ACHN (cell line): ENCODE measurements at regions not wholly inside any gene's neighbourhood (a gene's known extent, or its start where the extent isn't known, plus 50 kb on each side); places are given as distances from the start of the nearest gene placed in this dataset.
"Not testable (repeated sequence)": the region's sequence is repeated elsewhere in the genome, so short reads cannot be mapped to it uniquely, and the experiment has no call there.

Experiments used
- DNase-seq: peaks from one replicate; pipeline ENCODE4 v3.0.0-alpha.2; 2015
- in situ Hi-C: cut with HindIII; loops from 2 replicates; pipeline ENCODE4 v1.10.0; 2017; ENCODE audit warnings: low sequenced_read_pairs, low pct_ligation_motif_present, low pct_unique_long_range_greater_than_20kb

DNA sequence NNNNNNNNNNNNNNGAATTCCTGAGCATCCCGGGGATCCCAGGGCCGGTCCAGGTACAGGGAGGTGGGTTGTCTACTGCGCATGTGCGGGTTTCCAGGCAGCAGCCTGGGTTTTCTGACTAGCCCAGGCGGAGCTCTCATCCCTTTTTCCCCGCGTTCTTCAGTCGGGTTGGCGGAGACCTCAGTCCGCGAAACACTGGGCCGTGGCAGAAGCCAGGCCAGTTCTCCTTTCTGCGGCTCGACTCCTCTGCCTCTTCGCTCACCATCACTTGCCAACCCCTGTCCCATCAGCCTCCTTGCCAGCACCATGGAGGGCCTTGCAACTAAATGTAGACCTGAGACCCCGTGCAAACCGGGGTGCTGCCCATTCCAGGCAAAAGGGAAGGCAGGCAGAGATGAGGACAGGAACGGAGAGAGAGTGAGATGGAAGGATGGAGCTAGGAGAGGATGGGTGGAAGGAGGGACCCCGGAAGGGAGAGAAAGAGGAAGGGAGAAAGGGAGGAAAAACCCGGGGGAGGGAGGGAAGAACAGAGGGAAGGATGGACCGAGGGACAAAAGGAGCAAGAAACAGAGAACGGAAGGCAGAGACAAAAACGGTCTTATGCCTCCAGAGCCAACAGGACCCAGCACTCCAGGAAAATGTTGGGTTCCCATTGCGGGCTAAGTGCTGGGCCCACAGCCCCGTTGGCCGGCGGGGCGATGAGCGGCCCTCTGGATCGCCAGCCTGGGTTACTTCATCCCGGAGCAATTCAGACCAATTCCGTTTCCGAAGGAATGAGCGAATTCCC, 445.4 kb upstream of the DEFB115 start:
- peak; percentile 16 for DNase-seq

DNA sequence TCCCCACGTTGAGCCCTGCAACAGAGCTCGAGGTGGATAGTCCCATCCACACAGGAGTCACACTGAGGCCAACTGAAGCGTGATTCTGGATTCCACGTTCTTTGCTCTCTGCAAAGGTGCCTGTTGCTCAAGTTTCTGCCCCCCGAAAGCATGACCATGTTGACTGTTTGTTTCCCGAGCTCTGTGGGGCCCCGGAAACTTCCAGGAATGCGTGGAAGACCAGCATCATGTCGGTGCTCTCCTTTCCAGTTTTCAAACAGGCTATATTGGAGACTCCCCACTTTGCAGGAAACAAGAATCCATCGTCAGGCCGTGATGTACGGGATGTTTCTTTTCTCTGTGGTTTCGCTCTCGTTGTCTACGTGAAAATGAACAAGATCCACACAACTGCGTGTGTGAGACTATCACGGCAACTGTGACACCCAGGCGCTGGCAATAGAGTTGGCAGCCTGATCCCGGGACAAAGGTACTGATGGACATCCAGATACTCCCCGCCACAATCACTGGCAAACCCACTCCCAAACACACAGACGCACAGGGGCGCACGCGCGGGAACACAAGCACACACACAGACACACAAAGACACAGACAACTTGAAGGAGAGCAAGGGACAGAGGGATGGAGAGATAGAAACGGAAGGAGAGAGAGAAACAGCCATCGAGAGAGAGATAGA, 444.6 kb upstream of the DEFB115 start:
- in situ Hi-C loops = no loop called here
- no peak for DNase-seq

More for the DNA sequence above, 445.4 kb upstream of the DEFB115 start:
- in situ Hi-C loops = no loop called here

GRCh38 chr20:30813412-30814311, 443.8 kb upstream of the DEFB115 start:
- in situ Hi-C loops, DNase-seq: not testable (repeated sequence)

- DNase-seq, in situ Hi-C loops: not testable (repeated sequence)
These were observed 443.2 kb upstream of the DEFB115 start for GRCh38 chr20:30814312-30814639.

GRCh38 chr20:30815027-30815576, 442.4 kb upstream of the DEFB115 start:
- DNase-seq, in situ Hi-C loops: not testable (repeated sequence)

GRCh38 chr20:30815577-30816181, 441.8 kb upstream of the DEFB115 start:
- in situ Hi-C loops = no loop called here
- no peak for DNase-seq

DNA sequence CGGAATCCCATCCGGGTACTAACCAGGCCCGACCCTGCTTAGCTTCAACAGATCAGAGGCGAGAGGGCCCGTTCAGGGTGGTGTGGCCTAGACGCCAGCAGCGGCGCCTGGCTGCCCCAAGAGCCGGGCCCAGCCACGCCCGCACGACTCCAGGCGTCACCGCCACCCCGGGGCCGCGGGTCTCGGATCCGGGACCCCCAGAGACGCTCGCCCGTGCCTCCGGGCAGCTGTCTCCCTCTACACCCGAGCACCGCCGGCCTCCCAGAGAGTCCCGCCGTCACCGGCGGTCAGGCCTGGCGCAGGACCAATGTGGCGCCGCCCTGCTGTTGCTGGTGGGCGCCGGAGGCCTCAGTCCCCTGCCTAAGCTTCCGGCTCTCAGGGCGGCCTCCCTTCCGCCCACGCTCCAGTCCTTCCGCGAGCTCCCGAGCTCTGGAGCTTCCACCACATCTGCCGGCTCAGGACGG, 441.2 kb upstream of the DEFB115 start:
- DNase-seq = no peak
- in situ Hi-C loops = no loop called here

DNA sequence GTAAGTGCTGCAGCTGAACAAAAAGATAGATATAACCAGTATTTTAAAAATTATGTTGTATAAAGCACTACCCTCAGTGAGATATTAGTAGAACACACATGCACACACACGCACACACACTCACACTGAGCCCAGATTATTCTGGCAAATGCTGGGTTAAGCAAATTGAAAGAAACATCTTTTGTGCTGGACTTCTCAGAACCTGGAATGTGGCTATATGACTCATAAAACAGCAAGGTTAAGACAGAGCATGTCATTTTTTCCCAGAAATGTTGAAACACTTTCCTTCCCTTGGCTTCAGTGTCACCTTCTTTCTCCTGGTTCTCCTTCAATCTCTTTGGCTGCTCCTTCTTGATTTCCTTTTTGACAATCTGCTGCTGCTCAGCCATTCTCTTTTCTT, 435.8 kb upstream of the DEFB115 start:
- in situ Hi-C loops, DNase-seq: not testable (repeated sequence)

- DNase-seq, in situ Hi-C loops: not testable (repeated sequence)
These were observed 432.8 kb upstream of the DEFB115 start for GRCh38 chr20:30824666-30825065.

DNA sequence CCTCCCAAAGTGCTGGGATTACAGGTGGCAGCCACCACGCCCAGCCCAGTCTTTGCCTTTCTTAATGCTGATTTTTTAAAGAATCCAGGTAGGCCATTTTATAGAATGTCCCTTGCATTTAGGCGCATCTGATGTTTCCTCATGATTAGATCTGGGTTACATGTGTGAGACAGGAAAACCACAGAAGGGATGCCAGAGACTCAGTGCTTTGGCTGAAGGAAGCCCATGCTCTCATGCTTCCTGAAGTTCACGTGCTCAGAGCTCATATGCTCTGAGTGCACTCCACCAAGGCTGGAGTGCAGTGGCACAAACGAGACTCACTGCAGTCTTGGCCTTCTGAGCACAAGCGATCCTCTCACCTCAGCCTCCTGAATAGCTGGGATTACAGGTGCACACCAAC, 411.5 kb upstream of the DEFB115 start:
- DNase-seq, in situ Hi-C loops: not testable (repeated sequence)

- in situ Hi-C loops, DNase-seq: not testable (repeated sequence)
These were observed 389.2 kb upstream of the DEFB115 start for GRCh38 chr20:30868271-30868670.

DNA sequence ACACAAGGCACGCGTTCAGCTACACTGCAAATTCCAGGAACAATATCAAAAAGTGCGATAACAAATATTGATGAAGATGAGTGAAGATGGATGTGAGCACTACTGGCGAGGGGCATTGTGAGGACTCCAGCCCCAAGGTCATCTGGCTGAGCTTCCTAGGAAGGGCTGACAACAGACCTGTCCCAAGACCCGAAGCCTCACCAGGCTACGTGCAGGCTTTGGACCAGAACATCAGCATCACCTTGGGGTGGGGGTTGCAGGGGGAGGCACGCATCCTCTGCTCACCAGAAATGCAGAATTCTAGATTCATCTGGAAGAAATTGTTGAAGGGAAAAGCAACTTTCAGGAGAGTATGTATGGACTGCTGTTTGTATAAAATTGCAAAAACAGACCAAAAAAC, 386.3 kb upstream of the DEFB115 start:
- DNase-seq, in situ Hi-C loops: not testable (repeated sequence)

DNA sequence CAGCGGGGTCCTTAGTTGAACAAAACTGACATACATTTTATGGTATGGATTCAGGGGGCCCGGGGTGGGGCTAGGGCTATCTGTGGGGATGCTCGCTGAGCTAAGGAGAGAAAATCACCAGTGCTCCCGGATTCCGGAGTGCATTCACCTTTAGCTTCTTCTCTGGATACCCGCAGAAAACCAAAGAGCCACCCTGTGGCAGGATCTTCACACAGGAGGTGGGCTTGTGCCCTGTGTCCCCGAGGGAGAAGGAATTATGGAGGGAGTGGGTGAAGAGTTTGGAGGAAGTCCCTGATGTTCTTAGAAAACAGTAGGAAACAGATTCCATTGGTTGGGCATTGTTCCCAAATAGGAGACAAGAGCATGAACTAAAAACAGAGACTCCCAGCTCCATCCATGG, 385.2 kb upstream of the DEFB115 start:
- DNase-seq, in situ Hi-C loops: not testable (repeated sequence)

DNA sequence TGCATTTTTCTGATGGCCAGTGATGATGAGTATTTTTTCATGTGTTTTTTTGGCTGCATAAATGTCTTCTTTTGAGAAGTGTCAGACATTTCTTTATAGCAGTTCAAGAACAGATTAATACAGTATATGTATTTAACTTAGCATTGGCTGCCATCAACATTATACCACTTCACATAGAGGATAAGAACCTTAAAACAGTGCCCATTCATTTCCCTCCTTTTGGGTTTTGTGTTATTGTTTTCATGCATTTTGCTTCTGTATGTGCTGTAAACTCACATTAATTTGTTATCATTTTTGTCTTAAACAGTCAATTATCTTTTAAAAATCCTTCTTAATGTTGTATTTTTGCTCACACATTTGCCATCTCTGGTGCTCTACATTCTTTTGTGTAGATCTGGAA, 381.6 kb upstream of the DEFB115 start:
- in situ Hi-C loops, DNase-seq: not testable (repeated sequence)

GRCh38 chr20:30891400-30891799, 366.1 kb upstream of the DEFB115 start:
- in situ Hi-C loops, DNase-seq: not testable (repeated sequence)

- in situ Hi-C loops = no loop called here
- no peak for DNase-seq
These were observed 364.7 kb upstream of the DEFB115 start for GRCh38 chr20:30892541-30893345.
